ENCODE measurements at regions not wholly inside any gene's neighbourhood (a gene's known extent, or its start where the extent isn't known, plus 50 kb on each side); places are given as distances from the start of the nearest gene placed in this dataset.

DNA sequence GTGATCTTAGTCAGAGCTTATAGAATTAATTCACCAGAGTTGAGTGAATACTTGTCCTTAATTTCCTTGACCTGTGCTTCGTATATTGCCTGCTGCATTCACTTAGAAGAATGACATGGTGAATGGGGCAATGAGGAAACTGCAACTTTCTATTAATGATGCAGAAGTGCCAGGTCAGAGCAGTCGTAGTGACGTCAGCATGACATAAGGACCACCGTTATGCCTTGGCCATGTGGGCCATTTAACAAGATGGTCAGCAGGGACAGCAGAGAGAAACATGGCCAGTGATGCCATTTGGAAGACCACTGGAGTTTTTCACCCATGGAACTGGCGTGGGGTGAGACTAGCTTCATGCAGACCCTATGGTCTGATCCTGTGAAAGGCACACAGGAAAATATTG, 1469.4 kb upstream of the TMEM132C start:
- TF ChIP-seq EZH2 (IDR thresholded peaks at IDR 0.05; ENCODE audit: low read depth) (no peak), CTCF (conservative IDR thresholded peaks at IDR 0.05) (no peak)
